Activated T-cell treated with anti-CD3 and anti-CD28 coated beads for 4 hours (primary cell): ENCODE measurements at regions not wholly inside any gene's neighbourhood (a gene's known extent, or its start where the extent isn't known, plus 50 kb on each side); places are given as distances from the start of the nearest gene placed in this dataset.

Experiments used
- DNase-seq: peaks from one replicate; pipeline ENCODE4 v3.0.0-alpha.2; 2020

- DNase-seq: no peak
Measured at GRCh38 chr10:131638049-131638879, 262.5 kb upstream of the PPP2R2D start.

- DNase-seq: no peak
Measured at GRCh38 chr10:131638880-131639278, 261.9 kb upstream of the PPP2R2D start.

GRCh38 chr10:131640045-131640644, 260.7 kb upstream of the PPP2R2D start:
- DNase-seq: no peak

- no peak for DNase-seq
Measured at GRCh38 chr10:131641231-131641630, 259.6 kb upstream of the PPP2R2D start.

- DNase-seq: no peak
Measured at GRCh38 chr10:131641898-131642297, 258.9 kb upstream of the PPP2R2D start.

- no peak for DNase-seq
Measured at GRCh38 chr10:131642966-131643365, 257.8 kb upstream of the PPP2R2D start.

- no peak for DNase-seq
Measured at GRCh38 chr10:131644289-131644688, 256.5 kb upstream of the PPP2R2D start.

- DNase-seq: no peak
Measured at GRCh38 chr10:131644864-131645658, 255.7 kb upstream of the PPP2R2D start.

GRCh38 chr10:131645756-131646155, 255.1 kb upstream of the PPP2R2D start:
- no peak for DNase-seq

- DNase-seq: no peak
Measured at GRCh38 chr10:131646551-131647525, 254.0 kb upstream of the PPP2R2D start.

- no peak for DNase-seq
Measured at GRCh38 chr10:131647789-131648188, 253.0 kb upstream of the PPP2R2D start.

GRCh38 chr10:131648386-131649020, 252.3 kb upstream of the PPP2R2D start:
- DNase-seq: no peak

- DNase-seq: no peak
Measured at GRCh38 chr10:131649617-131650016, 251.2 kb upstream of the PPP2R2D start.

- no peak for DNase-seq
Measured at GRCh38 chr10:131650169-131650705, 250.6 kb upstream of the PPP2R2D start.

- DNase-seq: no peak
Measured at GRCh38 chr10:131650771-131651673, 249.8 kb upstream of the PPP2R2D start.

GRCh38 chr10:131651674-131652437, 249.0 kb upstream of the PPP2R2D start:
- DNase-seq: no peak

GRCh38 chr10:131652438-131653139, 248.2 kb upstream of the PPP2R2D start:
- no peak for DNase-seq

- DNase-seq: no peak
Measured at GRCh38 chr10:131653140-131653539, 247.7 kb upstream of the PPP2R2D start.
